Nephron progenitor cell (in vitro differentiated cells): ENCODE measurements at regions not wholly inside any gene's neighbourhood (a gene's known extent, or its start where the extent isn't known, plus 50 kb on each side); places are given as distances from the start of the nearest gene placed in this dataset.

ENCODE experiments used
- DNase-seq: peaks from one replicate; pipeline ENCODE4 v3.0.0; 2021
- H3K27ac Mint-ChIP-seq: 2 replicates; pipeline ENCODE4 v1.8.0; 2021; ENCODE audit warnings: mild to moderate bottlenecking, moderate library complexity, mixed read lengths
- H3K27me3 Mint-ChIP-seq: 2 replicates; pipeline ENCODE4 v1.8.0; 2021; ENCODE audit warnings: mild to moderate bottlenecking, low read depth, mixed read lengths; ENCODE audit not compliant: poor library complexity
- H3K36me3 Mint-ChIP-seq: 2 replicates; pipeline ENCODE4 v1.8.0; 2021; ENCODE audit warnings: low read depth, mixed read lengths
- H3K4me1 Mint-ChIP-seq: 2 replicates; pipeline ENCODE4 v1.8.0; 2021; ENCODE audit warnings: mixed read lengths
- H3K4me3 Mint-ChIP-seq: 2 replicates; pipeline ENCODE4 v1.8.0; 2021; ENCODE audit warnings: mild to moderate bottlenecking, moderate library complexity, mixed read lengths
- H3K9me3 Mint-ChIP-seq: 2 replicates; pipeline ENCODE4 v1.8.0; 2021; ENCODE audit warnings: mild to moderate bottlenecking, moderate library complexity, mixed read lengths
- TF ChIP-seq, protein P1 (sequence below): fragments of 200-600 bp; sonication (generic); IDR thresholded peaks from 2 replicates; pipeline ENCODE4 v1.5.0; 2021; ENCODE audit warnings: antibody characterized with exemption

DNA sequence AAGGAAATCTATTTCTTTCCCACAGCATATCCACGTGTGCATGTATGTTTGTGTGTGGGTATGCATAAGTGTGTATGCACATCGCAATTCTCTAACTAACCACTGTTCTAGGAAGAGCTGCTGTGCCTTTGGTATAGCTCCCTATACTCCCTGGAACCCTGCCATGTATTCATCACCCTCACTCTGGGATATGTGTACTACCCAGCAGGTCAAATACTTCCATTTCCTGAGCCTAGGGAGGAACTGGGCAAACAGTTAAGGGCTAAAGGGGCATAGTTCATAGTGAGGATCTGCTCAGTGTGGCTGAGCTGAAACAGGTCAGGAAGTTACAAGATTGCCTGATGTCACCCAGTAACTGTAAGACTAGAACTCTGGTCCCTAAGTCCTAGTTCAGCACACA, 260.4 kb downstream of the RPLP1 start:
- Mint-ChIP-seq H3K27me3 (peaks cover 31% of the 10 kb centered on the region), H3K4me1 (no peaks in the 10 kb centered on the region), H3K36me3 (peaks cover 9% of the 10 kb centered on the region), H3K4me3 (no peak overlapping the region), H3K9me3 (peaks cover 25% of the 10 kb centered on the region), H3K27ac (no peak overlapping the region)
- no peak for DNase-seq
- TF ChIP-seq, protein P1, sequence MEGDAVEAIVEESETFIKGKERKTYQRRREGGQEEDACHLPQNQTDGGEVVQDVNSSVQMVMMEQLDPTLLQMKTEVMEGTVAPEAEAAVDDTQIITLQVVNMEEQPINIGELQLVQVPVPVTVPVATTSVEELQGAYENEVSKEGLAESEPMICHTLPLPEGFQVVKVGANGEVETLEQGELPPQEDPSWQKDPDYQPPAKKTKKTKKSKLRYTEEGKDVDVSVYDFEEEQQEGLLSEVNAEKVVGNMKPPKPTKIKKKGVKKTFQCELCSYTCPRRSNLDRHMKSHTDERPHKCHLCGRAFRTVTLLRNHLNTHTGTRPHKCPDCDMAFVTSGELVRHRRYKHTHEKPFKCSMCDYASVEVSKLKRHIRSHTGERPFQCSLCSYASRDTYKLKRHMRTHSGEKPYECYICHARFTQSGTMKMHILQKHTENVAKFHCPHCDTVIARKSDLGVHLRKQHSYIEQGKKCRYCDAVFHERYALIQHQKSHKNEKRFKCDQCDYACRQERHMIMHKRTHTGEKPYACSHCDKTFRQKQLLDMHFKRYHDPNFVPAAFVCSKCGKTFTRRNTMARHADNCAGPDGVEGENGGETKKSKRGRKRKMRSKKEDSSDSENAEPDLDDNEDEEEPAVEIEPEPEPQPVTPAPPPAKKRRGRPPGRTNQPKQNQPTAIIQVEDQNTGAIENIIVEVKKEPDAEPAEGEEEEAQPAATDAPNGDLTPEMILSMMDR: no peak

DNA sequence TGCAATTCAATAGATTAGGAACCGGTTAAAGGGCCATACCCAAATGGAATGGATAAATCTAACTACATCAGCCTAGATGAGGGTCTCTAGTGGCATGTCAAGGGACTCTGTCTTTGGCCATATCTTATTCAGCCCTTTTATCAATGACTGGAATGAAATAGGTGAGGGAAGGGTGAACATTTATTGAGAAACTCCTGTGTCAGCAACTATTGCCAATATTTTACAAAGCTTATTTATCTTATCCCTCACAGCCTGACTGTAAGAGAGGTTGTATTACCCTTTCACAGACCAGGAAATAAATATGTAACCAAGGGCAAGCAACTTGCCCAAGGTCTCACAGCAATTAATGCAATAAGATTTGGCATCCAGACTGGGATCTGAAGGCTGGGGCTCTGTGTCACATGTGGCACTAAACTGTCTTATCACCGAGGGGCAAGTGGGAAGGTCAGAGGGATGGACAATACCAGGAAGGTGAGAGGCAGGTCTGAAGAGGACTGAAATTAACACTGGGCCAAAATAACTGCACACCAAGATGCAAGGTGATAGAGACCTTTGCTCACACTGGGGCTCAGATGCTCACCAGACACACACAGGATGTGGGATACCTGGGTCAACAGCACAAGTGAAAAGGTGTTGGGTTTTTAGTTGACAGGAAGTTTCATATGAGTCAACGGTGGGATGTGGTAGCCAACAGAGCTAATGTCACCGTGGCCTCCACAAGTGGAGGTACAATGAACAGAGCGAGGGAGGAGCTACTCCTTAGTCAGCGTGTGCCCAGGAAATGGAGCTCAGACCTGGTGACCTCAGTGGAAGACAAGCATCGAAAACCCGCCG, 261.3 kb downstream of the RPLP1 start:
- TF ChIP-seq, protein P1: no peak
- Mint-ChIP-seq H3K27ac (no peak overlapping the region), H3K27me3 (peaks cover 32% of the 10 kb centered on the region), H3K4me3 (no peak overlapping the region), H3K9me3 (peaks cover 16% of the 10 kb centered on the region), H3K36me3 (peaks cover 3% of the 10 kb centered on the region), H3K4me1 (no peaks in the 10 kb centered on the region)
- no peak for DNase-seq

DNA sequence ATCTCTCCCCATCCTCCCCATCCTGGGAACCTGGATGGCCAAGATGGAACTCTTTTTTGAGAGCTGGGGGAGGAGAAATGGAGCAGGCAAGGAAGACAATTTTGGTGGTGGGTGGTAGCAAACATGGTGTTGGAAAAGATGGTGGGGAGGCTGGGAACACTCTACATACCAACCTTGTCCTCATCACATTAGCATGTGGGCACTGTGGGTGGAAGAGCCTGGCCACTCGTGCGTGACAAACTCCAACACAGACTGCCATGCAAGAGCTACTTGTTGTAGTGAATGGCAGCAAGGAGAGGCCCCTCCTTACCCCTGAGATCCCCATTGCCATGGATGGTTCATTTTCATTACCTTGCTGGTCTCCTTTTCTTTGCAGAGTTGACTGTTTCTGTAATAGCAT, 262.6 kb downstream of the RPLP1 start:
- peaks cover 27% of the 10 kb centered on the region for H3K27me3 Mint-ChIP-seq

DNA sequence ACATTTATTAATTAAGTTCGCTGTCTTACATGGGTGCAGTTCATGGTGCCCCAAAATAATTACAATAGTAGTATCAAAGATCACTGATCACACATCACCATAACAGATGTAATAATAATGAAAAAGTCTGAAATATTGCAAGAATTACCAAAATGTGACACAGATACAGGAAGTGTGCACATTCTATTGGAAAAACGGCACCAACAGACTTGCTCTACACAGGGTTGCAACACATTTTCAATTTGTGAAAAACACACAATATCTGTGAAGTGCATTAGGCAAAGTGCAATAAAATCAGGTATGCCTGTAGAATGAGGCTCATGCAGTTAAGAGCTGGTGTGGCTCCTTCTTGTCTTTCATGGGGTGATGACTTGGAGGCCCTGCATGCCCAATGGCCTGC, 265.8 kb downstream of the RPLP1 start:
- peaks cover 8% of the 10 kb centered on the region for H3K4me1 Mint-ChIP-seq
- TF ChIP-seq, protein P1: no peak
- H3K4me3 Mint-ChIP-seq: no peak overlapping the region
- no peaks in the 10 kb centered on the region for H3K9me3 Mint-ChIP-seq
- DNase-seq: no peak
- H3K36me3 Mint-ChIP-seq: no peaks in the 10 kb centered on the region
- no peak overlapping the region for H3K27ac Mint-ChIP-seq
- H3K27me3 Mint-ChIP-seq: peaks cover 17% of the 10 kb centered on the region

More for the DNA sequence above, 262.6 kb downstream of the RPLP1 start:
- Mint-ChIP-seq H3K4me3 (no peak overlapping the region), H3K4me1 (no peaks in the 10 kb centered on the region), H3K9me3 (peaks cover 4% of the 10 kb centered on the region), H3K36me3 (no peaks in the 10 kb centered on the region), H3K27ac (no peak overlapping the region)
- TF ChIP-seq, protein P1: no peak
- DNase-seq: no peak

DNA sequence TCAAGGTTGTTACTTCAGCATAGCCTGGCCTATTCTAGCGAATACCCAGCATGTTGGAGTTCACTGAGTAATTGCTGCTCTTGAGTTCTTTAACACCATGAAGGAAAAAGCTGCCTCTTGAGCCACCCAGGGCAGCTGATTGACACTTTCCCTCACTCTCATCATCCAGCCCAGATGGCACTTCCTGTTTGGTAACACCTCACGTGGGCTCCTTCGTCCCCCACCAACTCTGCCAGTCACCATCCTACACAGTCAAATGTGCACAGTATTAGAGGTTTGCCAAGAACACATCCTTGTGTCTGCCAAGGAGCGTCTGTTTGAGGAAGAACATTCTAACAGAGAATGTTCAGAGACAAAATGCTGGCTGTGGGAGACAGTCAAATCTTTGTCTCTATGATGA, 266.3 kb downstream of the RPLP1 start:
- peaks cover 12% of the 10 kb centered on the region for H3K4me1 Mint-ChIP-seq
- TF ChIP-seq, protein P1: no peak
- DNase-seq: no peak
- H3K27me3 Mint-ChIP-seq: peaks cover 16% of the 10 kb centered on the region
- H3K4me3 Mint-ChIP-seq: no peak overlapping the region
- H3K9me3 Mint-ChIP-seq: no peaks in the 10 kb centered on the region
- H3K27ac Mint-ChIP-seq: no peak overlapping the region
- no peaks in the 10 kb centered on the region for H3K36me3 Mint-ChIP-seq
